ENCODE measurements at regions not wholly inside any gene's neighbourhood (a gene's known extent, or its start where the extent isn't known, plus 50 kb on each side); places are given as distances from the start of the nearest gene placed in this dataset.

DNA sequence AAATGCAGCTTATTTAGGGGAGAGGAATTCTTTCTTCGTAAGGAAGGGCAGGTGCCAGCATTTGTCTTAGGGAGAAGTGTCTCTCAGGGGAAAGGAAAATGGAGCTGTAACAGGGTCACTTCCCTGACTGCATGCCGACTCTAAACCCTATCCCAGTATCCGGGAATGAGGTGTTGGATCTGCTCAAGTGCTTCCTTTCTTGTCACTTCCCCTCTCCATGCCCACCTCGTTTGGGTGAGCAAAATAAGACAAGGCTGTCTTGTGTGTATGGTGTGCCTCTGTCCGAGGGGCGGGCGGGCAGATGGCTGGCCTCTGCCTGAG is 230.1 kb upstream of the TPM1 start:
- no peak overlapping the region for H3K4me3 ChIP-seq (ENCODE audit: low read depth, low read length, poor library complexity, severe bottlenecking)
- ChIA-PET CTCF (interaction anchor here (0.5 kb wide), 1 partner anchor 1350 kb away, joined by 6 read pairs; the partner anchor contains the start of gene PPIB), POLR2A (ENCODE audit: low non-redundant PET) (no interaction called here)
- TF ChIP-seq, protein P1, sequence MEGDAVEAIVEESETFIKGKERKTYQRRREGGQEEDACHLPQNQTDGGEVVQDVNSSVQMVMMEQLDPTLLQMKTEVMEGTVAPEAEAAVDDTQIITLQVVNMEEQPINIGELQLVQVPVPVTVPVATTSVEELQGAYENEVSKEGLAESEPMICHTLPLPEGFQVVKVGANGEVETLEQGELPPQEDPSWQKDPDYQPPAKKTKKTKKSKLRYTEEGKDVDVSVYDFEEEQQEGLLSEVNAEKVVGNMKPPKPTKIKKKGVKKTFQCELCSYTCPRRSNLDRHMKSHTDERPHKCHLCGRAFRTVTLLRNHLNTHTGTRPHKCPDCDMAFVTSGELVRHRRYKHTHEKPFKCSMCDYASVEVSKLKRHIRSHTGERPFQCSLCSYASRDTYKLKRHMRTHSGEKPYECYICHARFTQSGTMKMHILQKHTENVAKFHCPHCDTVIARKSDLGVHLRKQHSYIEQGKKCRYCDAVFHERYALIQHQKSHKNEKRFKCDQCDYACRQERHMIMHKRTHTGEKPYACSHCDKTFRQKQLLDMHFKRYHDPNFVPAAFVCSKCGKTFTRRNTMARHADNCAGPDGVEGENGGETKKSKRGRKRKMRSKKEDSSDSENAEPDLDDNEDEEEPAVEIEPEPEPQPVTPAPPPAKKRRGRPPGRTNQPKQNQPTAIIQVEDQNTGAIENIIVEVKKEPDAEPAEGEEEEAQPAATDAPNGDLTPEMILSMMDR (conservative IDR thresholded peaks at IDR 0.05; ENCODE audit: low read depth, low read length): no peak
- TF ChIP-seq EZH2 (IDR thresholded peaks at IDR 0.05; ENCODE audit: borderline replicate concordance, low read depth, low read length, poor library complexity, severe bottlenecking): no peak
- H3K9me3 ChIP-seq (ENCODE audit: low read depth, low read length, poor library complexity, severe bottlenecking): no peaks in the 10 kb centered on the region
- intact Hi-C loops (cut with micrococcal nuclease; ENCODE audit: unreplicated experiment): no loop called here
- no peak overlapping the region for H3K27ac ChIP-seq (ENCODE audit: low read depth, low read length, poor library complexity, severe bottlenecking)
- no peaks in the 10 kb centered on the region for H3K27me3 ChIP-seq (replicated peaks; ENCODE audit: insufficient read depth, low read depth, low read length, poor library complexity)
- no peaks in the 10 kb centered on the region for H3K36me3 ChIP-seq (ENCODE audit: insufficient read depth, low read length, poor library complexity, severe bottlenecking)
- no peaks in the 10 kb centered on the region for H3K4me1 ChIP-seq (ENCODE audit: insufficient read depth, low read length, poor library complexity, severe bottlenecking)
- no TSS peak for BruUV-seq (replicated peaks)
- no peak for DNase-seq (ENCODE audit: low spot score)

DNA sequence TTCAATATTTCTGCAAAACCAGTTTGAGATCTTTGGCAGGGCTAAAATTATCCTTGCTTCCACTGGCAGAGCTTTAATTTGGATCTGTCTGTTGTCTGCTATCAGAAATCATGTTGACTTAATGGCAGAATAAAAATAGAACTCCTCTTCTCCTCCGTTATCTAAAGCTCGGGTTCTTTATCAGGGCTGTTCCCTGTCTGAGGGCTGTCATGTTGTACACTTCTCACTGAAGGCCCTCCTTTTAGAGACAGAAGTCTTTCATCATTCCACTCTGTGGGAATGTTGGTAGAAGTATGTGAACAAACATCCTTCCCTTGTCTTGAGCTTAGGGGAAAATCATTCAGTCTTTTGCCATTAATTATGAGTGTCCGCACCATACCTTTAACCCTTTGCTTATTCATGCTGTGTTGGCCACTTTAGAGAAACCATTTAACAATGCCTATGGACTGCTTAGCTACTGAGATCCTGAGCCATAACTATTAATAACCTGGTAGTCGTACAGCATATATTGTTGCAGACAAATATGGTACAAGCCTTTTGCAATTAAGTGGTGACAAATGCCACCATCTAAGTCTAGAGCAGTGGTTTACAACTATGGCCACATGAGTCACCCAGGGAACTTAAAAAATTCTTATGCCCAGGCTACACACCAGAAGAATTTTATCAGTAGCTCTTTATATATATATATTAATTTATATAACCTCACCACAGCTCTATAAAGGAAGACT is 226.0 kb upstream of the TPM1 start:
- Histone ChIP-seq H3K4me1 (ENCODE audit: insufficient read depth, low read length, poor library complexity, severe bottlenecking) (no peaks in the 10 kb centered on the region), H3K27me3 (replicated peaks; ENCODE audit: insufficient read depth, low read depth, low read length, poor library complexity) (no peaks in the 10 kb centered on the region), H3K9me3 (ENCODE audit: low read depth, low read length, poor library complexity, severe bottlenecking) (no peaks in the 10 kb centered on the region), H3K4me3 (ENCODE audit: low read depth, low read length, poor library complexity, severe bottlenecking) (no peak overlapping the region), H3K36me3 (ENCODE audit: insufficient read depth, low read length, poor library complexity, severe bottlenecking) (no peaks in the 10 kb centered on the region), H3K27ac (ENCODE audit: low read depth, low read length, poor library complexity, severe bottlenecking) (no peak overlapping the region)
- TF ChIP-seq, protein P1 (conservative IDR thresholded peaks at IDR 0.05; ENCODE audit: low read depth, low read length): no peak
- TF ChIP-seq EZH2 (IDR thresholded peaks at IDR 0.05; ENCODE audit: borderline replicate concordance, low read depth, low read length, poor library complexity, severe bottlenecking): no peak
- POLR2A ChIA-PET (ENCODE audit: low non-redundant PET): no interaction called here
- no TSS peak for BruUV-seq (replicated peaks)
- DNase-seq (ENCODE audit: low spot score): no peak
- intact Hi-C loops (cut with micrococcal nuclease; ENCODE audit: unreplicated experiment): no loop called here
- CTCF ChIA-PET: no interaction called here

DNA sequence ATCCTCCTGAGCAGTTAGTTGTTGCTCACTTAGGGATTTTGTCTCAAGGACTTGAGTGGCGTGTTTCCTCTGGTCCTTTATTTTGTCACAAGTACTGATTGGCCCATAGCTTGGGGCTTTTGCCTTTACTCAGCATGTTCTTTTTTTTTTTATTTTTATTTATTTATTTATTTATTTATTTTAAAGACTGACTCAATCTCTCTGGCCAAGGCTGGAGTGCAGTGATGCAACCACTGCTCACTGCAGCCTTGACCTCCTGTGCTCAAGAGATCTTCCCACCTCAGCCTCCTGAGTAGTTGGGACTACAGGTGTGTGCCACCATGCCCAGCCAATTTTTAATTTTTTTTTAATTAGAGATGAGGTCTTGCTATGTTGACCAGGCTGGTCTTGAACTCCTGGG is 223.9 kb upstream of the TPM1 start:
- POLR2A ChIA-PET (ENCODE audit: low non-redundant PET): interaction anchor here (0.6 kb wide), 1 partner anchor 171 kb away, joined by 7 read pairs; no protein-coding TSS in a partner anchor
- intact Hi-C loops (cut with micrococcal nuclease; ENCODE audit: unreplicated experiment): no loop called here
- CTCF ChIA-PET: interaction anchor here (0.6 kb wide), 1 partner anchor 26 kb away, joined by 4 read pairs; no protein-coding TSS in a partner anchor
- no peaks in the 10 kb centered on the region for H3K27me3 ChIP-seq (replicated peaks; ENCODE audit: insufficient read depth, low read depth, low read length, poor library complexity)
- H3K9me3 ChIP-seq (ENCODE audit: low read depth, low read length, poor library complexity, severe bottlenecking): no peaks in the 10 kb centered on the region
- no peak for DNase-seq (ENCODE audit: low spot score)
- no peak overlapping the region for H3K4me3 ChIP-seq (ENCODE audit: low read depth, low read length, poor library complexity, severe bottlenecking)
- TF ChIP-seq, protein P1 (conservative IDR thresholded peaks at IDR 0.05; ENCODE audit: low read depth, low read length): no peak
- TF ChIP-seq EZH2 (IDR thresholded peaks at IDR 0.05; ENCODE audit: borderline replicate concordance, low read depth, low read length, poor library complexity, severe bottlenecking): no peak
- no peak overlapping the region for H3K27ac ChIP-seq (ENCODE audit: low read depth, low read length, poor library complexity, severe bottlenecking)
- BruUV-seq (replicated peaks): no TSS peak
- no peaks in the 10 kb centered on the region for H3K4me1 ChIP-seq (ENCODE audit: insufficient read depth, low read length, poor library complexity, severe bottlenecking)
- no peaks in the 10 kb centered on the region for H3K36me3 ChIP-seq (ENCODE audit: insufficient read depth, low read length, poor library complexity, severe bottlenecking)

Data from A673 (cell line).